Endometrial microvascular endothelial cells (primary cell): ENCODE measurements at regions not wholly inside any gene's neighbourhood (a gene's known extent, or its start where the extent isn't known, plus 50 kb on each side); places are given as distances from the start of the nearest gene placed in this dataset.

Experiments used
- in situ Hi-C: cut with HindIII; loops from 2 replicates; pipeline ENCODE4 v1.10.0; 2017; ENCODE audit warnings: low sequenced_read_pairs, low pct_unique_long_range_greater_than_20kb; ENCODE audit errors: inconsistent ontology term

- in situ Hi-C loops: no loop called here
Measured at GRCh38 chr3:106631373-106632108, 745.7 kb upstream of the CCDC54 start.

DNA sequence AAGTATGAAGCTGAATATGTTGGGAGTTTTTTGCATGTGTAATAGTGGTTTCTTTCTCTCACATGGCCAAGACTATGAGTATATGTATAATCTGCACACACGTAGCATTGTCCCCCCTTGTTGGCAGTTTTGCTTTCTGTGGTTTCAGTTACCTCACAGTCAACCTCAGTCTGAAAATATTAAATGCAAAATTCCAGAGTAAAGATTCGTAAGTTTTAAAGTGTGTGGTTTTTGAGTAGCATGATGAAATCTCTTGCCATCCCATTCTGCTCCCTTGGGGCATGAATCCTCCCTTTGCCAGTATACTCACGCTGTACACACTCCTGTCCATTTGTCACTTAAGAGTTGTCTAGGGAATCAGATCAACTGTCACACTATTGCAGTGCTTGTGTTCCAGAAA is 742.0 kb upstream of the CCDC54 start:
- in situ Hi-C loops: no loop called here

DNA sequence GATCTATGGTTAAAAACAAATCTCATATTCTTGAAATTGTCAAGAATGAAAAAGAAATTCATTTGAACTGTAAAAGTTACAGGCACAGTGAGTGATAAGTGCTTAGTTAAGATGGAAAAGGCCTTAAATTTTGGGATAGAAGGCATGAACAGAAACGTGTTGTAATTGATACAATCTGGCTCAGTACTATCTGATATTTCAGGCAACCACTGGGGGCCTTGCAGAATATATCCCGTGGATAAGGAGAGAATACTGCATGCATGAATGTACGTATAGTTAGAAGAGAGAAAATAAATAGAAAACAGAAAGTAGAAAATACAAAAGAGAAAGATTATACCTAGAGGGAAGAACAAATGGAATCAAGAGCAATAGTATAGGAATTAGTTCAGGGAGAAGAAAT is 741.4 kb upstream of the CCDC54 start:
- in situ Hi-C loops: no loop called here

GRCh38 chr3:106640353-106640752 is 736.9 kb upstream of the CCDC54 start:
- in situ Hi-C loops: no loop called here

DNA sequence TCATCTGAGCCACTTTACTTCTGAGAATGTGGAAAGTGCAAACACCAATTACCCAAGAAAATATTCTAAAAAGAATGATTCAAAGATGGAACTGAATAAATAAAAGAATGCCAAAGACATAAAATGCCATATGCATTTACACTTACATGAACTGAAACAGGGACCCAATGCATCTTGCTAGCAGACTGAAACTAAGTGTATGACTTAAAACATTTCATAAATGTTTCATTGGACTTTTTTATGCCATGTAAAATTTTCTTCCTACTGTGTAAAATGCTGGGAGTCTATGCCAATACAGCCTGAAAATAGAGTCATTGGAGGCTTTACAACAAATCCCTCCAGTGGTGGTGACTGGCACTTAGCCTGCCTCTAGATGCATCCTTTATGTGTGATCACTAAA is 735.1 kb upstream of the CCDC54 start:
- in situ Hi-C loops: no loop called here

GRCh38 chr3:106643684-106644161 is 733.5 kb upstream of the CCDC54 start:
- in situ Hi-C loops: no loop called here

- in situ Hi-C loops: no loop called here
Measured at GRCh38 chr3:106673926-106674569, 703.2 kb upstream of the CCDC54 start.

GRCh38 chr3:106675451-106675850 is 701.8 kb upstream of the CCDC54 start:
- in situ Hi-C loops: no loop called here

- in situ Hi-C loops: no loop called here
Measured at GRCh38 chr3:106678657-106679390, 698.4 kb upstream of the CCDC54 start.

DNA sequence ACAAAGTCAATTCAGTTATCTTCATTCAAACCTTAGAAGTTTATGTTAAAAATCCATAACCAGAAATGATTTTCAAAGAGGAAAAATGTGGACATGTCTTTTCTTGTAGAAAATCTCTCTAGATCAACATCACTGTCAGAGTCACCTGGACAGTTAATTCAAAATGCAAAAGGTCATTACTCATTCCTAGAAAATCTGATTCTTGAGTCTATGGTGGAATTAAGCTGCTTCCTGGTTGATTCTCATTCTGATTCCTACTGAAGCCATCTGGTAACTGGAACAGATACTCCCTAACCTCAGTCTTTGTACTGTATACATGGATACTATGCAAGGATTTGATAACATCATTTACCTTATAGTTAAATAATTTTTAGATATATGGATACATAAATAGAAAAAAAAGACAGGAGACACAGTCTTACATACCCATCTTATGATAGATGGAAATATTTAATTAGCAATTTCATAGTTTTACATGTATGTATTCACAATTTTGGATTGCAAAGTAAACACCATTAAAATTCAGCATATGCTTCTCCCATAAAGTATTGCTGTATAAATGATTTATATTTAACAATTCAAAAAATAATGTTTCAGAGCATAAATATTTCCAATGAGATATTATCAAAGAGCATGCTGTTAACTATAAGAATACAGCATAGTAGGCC is 693.2 kb upstream of the CCDC54 start:
- in situ Hi-C loops: no loop called here

GRCh38 chr3:106685745-106686144 is 691.5 kb upstream of the CCDC54 start:
- in situ Hi-C loops: no loop called here

DNA sequence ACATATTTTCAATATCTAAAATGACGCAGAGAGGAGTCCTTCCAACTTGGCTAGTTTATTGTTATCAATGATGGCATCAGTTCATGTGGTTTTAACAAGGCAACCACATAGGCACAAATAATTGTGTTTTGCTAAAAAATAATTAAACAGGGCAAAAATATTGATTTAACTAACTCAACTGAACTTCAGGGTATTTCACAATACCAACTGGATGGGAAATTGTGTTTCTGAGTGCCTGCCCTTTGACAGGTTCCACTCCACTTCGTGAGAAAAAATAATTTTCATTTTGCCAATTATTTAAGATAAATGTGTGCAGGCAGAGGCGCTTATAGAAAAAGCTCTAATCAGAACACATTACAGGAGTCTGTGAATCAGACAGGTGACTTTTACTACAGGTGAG is 689.3 kb upstream of the CCDC54 start:
- in situ Hi-C loops: no loop called here

DNA sequence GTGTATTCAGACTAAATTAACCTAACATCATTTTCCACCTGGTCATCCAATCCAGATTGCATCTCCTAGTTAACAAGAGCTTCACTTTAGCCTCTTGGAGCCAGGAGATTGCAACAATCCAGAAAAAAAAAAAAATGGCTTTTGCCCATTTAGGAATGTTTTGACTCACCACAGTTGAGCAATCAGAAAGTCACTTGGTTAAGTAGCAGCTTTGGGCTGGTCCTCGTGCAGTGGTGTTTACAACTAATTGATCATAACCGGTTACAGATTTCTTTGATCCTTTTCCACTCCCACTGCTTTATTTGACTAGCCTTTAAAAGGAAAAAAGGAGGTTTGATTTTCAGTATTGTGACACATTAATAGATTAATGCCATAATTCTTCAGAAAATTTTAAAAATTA is 688.8 kb upstream of the CCDC54 start:
- in situ Hi-C loops: no loop called here

DNA sequence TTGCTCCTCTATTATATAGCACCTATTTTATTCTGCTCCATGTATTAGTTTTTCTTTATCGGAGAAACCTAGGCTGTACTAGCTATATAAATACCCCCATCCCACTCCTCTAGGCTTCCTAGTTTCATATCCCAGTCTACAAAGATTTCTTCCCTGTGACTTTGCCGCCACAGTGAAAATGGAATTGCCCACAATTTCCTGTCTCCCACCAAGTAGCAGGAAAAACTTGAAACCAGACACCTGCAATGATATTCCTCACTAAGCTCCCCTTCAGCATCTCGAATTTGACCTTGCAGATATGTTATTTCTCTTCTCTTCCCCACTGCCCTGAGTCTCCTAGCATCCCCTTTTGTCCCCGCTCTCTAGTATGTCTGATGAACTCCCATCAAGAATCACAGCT is 685.8 kb upstream of the CCDC54 start:
- in situ Hi-C loops: no loop called here

- in situ Hi-C loops: no loop called here
Measured at GRCh38 chr3:106692624-106693023, 684.6 kb upstream of the CCDC54 start.

GRCh38 chr3:106699122-106699521 is 678.1 kb upstream of the CCDC54 start:
- in situ Hi-C loops: no loop called here

- in situ Hi-C loops: no loop called here
Measured at GRCh38 chr3:106700981-106701380, 676.3 kb upstream of the CCDC54 start.

- in situ Hi-C loops: no loop called here
Measured at GRCh38 chr3:106703524-106703923, 673.7 kb upstream of the CCDC54 start.

DNA sequence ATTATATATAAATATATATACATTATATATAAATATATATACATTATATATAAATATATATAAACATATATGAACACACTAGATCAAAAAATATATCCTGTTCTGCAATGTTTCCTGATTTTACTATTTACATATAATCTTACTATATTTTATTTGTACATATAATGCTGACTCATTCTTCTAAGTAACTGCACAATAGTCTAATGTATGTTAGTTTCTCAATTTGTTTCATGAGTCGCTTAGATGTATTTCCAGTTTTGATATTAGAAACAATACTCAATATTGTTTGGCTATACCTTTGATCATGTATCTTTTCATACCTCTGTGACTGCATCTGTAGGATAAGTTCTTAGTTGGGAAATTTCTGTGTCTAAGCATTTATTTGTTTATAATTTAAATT is 669.9 kb upstream of the CCDC54 start:
- in situ Hi-C loops: no loop called here
